ENCODE measurements at regions not wholly inside any gene's neighbourhood (a gene's known extent, or its start where the extent isn't known, plus 50 kb on each side); places are given as distances from the start of the nearest gene placed in this dataset.

- Histone ChIP-seq H4K91ac (replicated peaks; ENCODE audit: insufficient read length, low read length) (no peak overlapping the region), H3K79me1 (ENCODE audit: low read depth, low read length) (no peaks in the 10 kb centered on the region), H2BK5ac (ENCODE audit: low read depth, low read length) (no peak overlapping the region), H3K56ac (replicated peaks; ENCODE audit: insufficient read length, low read depth, low read length) (no peak overlapping the region), H4K20me1 (replicated peaks in 1 of 2; ENCODE audit: control insufficient read depth in 1 of 2, insufficient read depth in 2 of 2, low read length in 2 of 2) (no peaks in the 10 kb centered on the region), H2BK15ac (ENCODE audit: low read length) (no peak overlapping the region), H3K23me2 (ENCODE audit: low read depth, low read length) (no peaks in the 10 kb centered on the region), H3K36me3 (ENCODE audit: control insufficient read depth in 2 of 4, insufficient read depth in 4 of 4, low read length in 3 of 4) (no peaks in the 10 kb centered on the region), H2BK12ac (ENCODE audit: low read depth, low read length) (no peak overlapping the region), H3K14ac (ENCODE audit: insufficient read length) (no peak overlapping the region), H3K4ac (replicated peaks; ENCODE audit: insufficient read length, low read depth, low read length) (no peak overlapping the region), H3K4me2 (ENCODE audit: insufficient read depth in 1 of 2, low read depth in 2 of 2, low read length in 2 of 2) (no peak overlapping the region), H3K79me2 (ENCODE audit: control insufficient read depth in 1 of 2, insufficient read depth in 2 of 2, low read length in 2 of 2) (no peaks in the 10 kb centered on the region), H3K9me3 (ENCODE audit: insufficient read depth in 2 of 2, low read depth in 1 of 2, low read length in 1 of 2) (no peaks in the 10 kb centered on the region), H3K23ac (ENCODE audit: insufficient read length) (no peak overlapping the region), H3K4me1 (replicated peaks in 1 of 4; ENCODE audit: control insufficient read depth in 3 of 4, insufficient read depth in 4 of 4, low read length in 3 of 4) (no peaks in the 10 kb centered on the region), H4K8ac (ENCODE audit: extremely low read depth, insufficient read depth, low read length) (no peak overlapping the region), H3K27ac (ENCODE audit: low read depth, low read length) (no peak overlapping the region), H2BK20ac (ENCODE audit: low read length) (no peak overlapping the region), H3K4me3 (ENCODE audit: extremely low read depth in 1 of 4, insufficient read depth in 2 of 4, low read depth in 3 of 4, low read length in 4 of 4) (no peak overlapping the region), H3K18ac (ENCODE audit: extremely low read depth, low read length) (no peak overlapping the region), H3K27me3 (replicated peaks in 1 of 4; ENCODE audit: control insufficient read depth in 3 of 4, extremely low read depth in 1 of 4, insufficient read depth in 3 of 4, low read length in 3 of 4) (no peaks in the 10 kb centered on the region), H3K9ac (replicated peaks in 1 of 4; ENCODE audit: extremely low read depth in 1 of 4, low read depth in 3 of 4, low read length in 3 of 4) (no peak overlapping the region), H4K5ac (ENCODE audit: insufficient read length, low read depth, low read length) (no peak overlapping the region), H2AFZ (ENCODE audit: low read length) (no peak overlapping the region), H2AK5ac (ENCODE audit: low read depth, low read length) (no peak overlapping the region), H2BK120ac (replicated peaks; ENCODE audit: low read depth, low read length) (no peak overlapping the region)
- no peak for DNase-seq (ENCODE audit: low read depth in 1 of 2, low spot score in 2 of 2)
- ChIA-PET POLR2A (ENCODE audit: partially characterized antibody) (no interaction called here), CTCF (ENCODE audit: partially characterized antibody) (no interaction called here)
- WGBS, 2 experiments (ENCODE audit: extremely low coverage in 1 of 2, insufficient coverage in 1 of 2, insufficient read length in 1 of 2, insufficient replicate concordance in 2 of 2, low coverage in 1 of 2, low lambda C conversion rate in 2 of 2, missing lambda C conversion rate in 1 of 2), result 96% methylated on average over 1 of the region's 1 CpG; no CpG with 5 or more reads in 1 of the 2 experiments
- FAIRE-seq, result no peak
- TF ChIP-seq EGR1 (IDR thresholded peaks at IDR 0.05; ENCODE audit: borderline replicate concordance, low read depth, low read length), result no peak
- no peak for TF ChIP-seq NANOG (IDR thresholded peaks at IDR 0.05; ENCODE audit: insufficient read depth, low read depth, low read length, poor library complexity, severe bottlenecking)
- TF ChIP-seq BCL11A (IDR thresholded peaks at IDR 0.05; ENCODE audit: low read depth in 2 of 2, low read length in 2 of 2), result no peak
- TF ChIP-seq CBX5 (IDR thresholded peaks at IDR 0.05; ENCODE audit: low read depth, low read length), result no peak
- no peak for TF ChIP-seq KDM1A (IDR thresholded peaks at IDR 0.05; ENCODE audit: borderline replicate concordance, low read length)
- no peak for TF ChIP-seq RFX5 (IDR thresholded peaks at IDR 0.05; ENCODE audit: borderline replicate concordance, low read depth, low read length)
- no peak for TF ChIP-seq JUND (IDR thresholded peaks at IDR 0.05; ENCODE audit: low read length)
- TF ChIP-seq TAF1 (IDR thresholded peaks at IDR 0.05; ENCODE audit: low read depth, low read length), result no peak
- TF ChIP-seq TEAD4 (IDR thresholded peaks at IDR 0.05; ENCODE audit: low read depth, low read length), result no peak
- TF ChIP-seq NRF1 (IDR thresholded peaks at IDR 0.05; ENCODE audit: low read depth, low read length), result no peak
- no peak for TF ChIP-seq ZNF274 (IDR thresholded peaks at IDR 0.05; ENCODE audit: borderline replicate concordance, extremely low read depth, low read length)
- no peak for TF ChIP-seq CHD2 (IDR thresholded peaks at IDR 0.05; ENCODE audit: low read length)
- TF ChIP-seq EZH2 (IDR thresholded peaks at IDR 0.05; ENCODE audit: low read depth, low read length, severe bottlenecking), result no peak
- no peak for TF ChIP-seq SRF (IDR thresholded peaks at IDR 0.05; ENCODE audit: low read depth, low read length)
- no peak for TF ChIP-seq CTBP2 (IDR thresholded peaks at IDR 0.05; ENCODE audit: borderline replicate concordance, insufficient read depth, insufficient read length, low read length)
- TF ChIP-seq YY1 (IDR thresholded peaks at IDR 0.05; ENCODE audit: low read depth, low read length), result no peak
- no peak for TF ChIP-seq CHD1 (IDR thresholded peaks at IDR 0.05; ENCODE audit: low read depth, low read length)
Observed at GRCh38 chr3:68242606-68243005, 588.2 kb upstream of the SUCLG2 start.
